Spleen (tissue), 7 donors: ENCODE measurements at regions not wholly inside any gene's neighbourhood (a gene's known extent, or its start where the extent isn't known, plus 50 kb on each side); places are given as distances from the start of the nearest gene placed in this dataset.

ENCODE experiments used
- POLR2A ChIP-seq, 3 donors: fragments of 450-650 bp; IDR thresholded peaks; one replicate each; pipeline ENCODE4 v1.5.1; 2017; ENCODE audit warnings: antibody characterized with exemption in 3 of 3, mild to moderate bottlenecking in 1 of 3
- POLR2AphosphoS5 ChIP-seq, 3 donors: sonication (generic); formaldehyde crosslinking; IDR thresholded peaks; one replicate each; pipeline ENCODE4 v1.5.1; 2017; ENCODE audit warnings: antibody characterized with exemption in 3 of 3
- TF ChIP-seq, protein P1 (sequence below), 11 experiments: fragments of 200-600 bp in 7 of 11; fragments of 450-650 bp in 4 of 11; sonication (generic) in 4 of 11; IDR thresholded peaks in 8 of 11; conservative IDR thresholded peaks in 3 of 11; 1 replicate in 7 of 11; 2 replicates in 4 of 11; pipeline versions ENCODE4 v1.4.0 to v1.8.0; 2016 to 2021; ENCODE audit warnings: antibody characterized with exemption in 11 of 11, inconsistent platforms in 4 of 11, mild to moderate bottlenecking in 1 of 11
- donor health status: DM: no; HTN: no; CAD: no; lungs with moderate emphysema.
- donor health status: DM: no; HTN: no; CAD: no.
- donor health status: DM: no; HTN: no; CAD: no.

DNA sequence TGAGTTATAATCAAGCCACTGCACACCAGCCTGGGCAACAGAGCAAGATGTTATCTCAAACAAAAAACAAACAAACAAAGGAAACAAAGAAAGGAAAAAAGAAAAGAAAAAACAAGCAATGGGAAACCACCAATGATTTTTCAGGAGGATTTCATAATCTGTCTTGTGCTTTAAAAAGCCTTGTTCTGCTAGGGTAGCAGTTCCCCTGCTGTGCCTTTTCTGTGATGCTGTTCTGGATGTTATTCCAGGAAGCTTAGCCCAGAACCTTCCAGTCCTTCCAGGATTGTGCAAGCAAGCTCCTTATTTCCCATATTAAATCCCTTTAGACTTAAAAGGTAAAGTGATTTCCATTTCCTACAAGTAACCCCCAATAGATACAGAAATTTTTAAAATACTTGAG lies 171.1 kb downstream of the ABCC12 start:
- TF ChIP-seq, protein P1, sequence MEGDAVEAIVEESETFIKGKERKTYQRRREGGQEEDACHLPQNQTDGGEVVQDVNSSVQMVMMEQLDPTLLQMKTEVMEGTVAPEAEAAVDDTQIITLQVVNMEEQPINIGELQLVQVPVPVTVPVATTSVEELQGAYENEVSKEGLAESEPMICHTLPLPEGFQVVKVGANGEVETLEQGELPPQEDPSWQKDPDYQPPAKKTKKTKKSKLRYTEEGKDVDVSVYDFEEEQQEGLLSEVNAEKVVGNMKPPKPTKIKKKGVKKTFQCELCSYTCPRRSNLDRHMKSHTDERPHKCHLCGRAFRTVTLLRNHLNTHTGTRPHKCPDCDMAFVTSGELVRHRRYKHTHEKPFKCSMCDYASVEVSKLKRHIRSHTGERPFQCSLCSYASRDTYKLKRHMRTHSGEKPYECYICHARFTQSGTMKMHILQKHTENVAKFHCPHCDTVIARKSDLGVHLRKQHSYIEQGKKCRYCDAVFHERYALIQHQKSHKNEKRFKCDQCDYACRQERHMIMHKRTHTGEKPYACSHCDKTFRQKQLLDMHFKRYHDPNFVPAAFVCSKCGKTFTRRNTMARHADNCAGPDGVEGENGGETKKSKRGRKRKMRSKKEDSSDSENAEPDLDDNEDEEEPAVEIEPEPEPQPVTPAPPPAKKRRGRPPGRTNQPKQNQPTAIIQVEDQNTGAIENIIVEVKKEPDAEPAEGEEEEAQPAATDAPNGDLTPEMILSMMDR (IDR thresholded peaks at IDR 0.05 in 8 of 11, conservative IDR thresholded peaks at IDR 0.05 in 3 of 11): no peak
- TF ChIP-seq POLR2A (IDR thresholded peaks at IDR 0.05) (no peak), POLR2AphosphoS5 (IDR thresholded peaks at IDR 0.05) (no peak)
